CD14-positive monocyte (primary cell): ENCODE measurements at regions not wholly inside any gene's neighbourhood (a gene's known extent, or its start where the extent isn't known, plus 50 kb on each side); places are given as distances from the start of the nearest gene placed in this dataset.
A peak's percentile ranks its signal among the peaks of the same experiment; 100 is the strongest.
"Not testable (repeated sequence)": the region's sequence is repeated elsewhere in the genome, so short reads cannot be mapped to it uniquely, and the experiment has no call there.

Source experiments
- DNase-seq, 3 donors: peaks; one replicate each; pipeline ENCODE4 v3.0.0-alpha.2; 2011 to 2022
- H2AFZ ChIP-seq: 2 replicates; pipeline ENCODE4 v1.6.0; 2012; ENCODE audit warnings: mild to moderate bottlenecking, low read depth, low read length, inconsistent platforms; ENCODE audit not compliant: insufficient read depth, poor library complexity, severe bottlenecking
- H3K27ac ChIP-seq, 2 donors: 1 replicate in 1 of 2; 2 replicates in 1 of 2; pipeline ENCODE4 v1.5.1; 2012 to 2013; ENCODE audit warnings: low read length in 2 of 2, control low read depth in 1 of 2, inconsistent platforms in 1 of 2, low read depth in 1 of 2, mild to moderate bottlenecking in 1 of 2
- H3K27me3 ChIP-seq, 2 donors: one replicate each; pipeline versions ENCODE4 v1.6.0 to v1.6.1; 2011 to 2013; ENCODE audit warnings: low read length in 2 of 2; ENCODE audit not compliant: control insufficient read depth in 2 of 2, insufficient read depth in 2 of 2
- H3K36me3 ChIP-seq, 2 donors: replicated peaks in 1 of 2; 1 replicate in 1 of 2; 2 replicates in 1 of 2; pipeline versions ENCODE4 v1.5.1 to v1.6.1; 2012 to 2013; ENCODE audit warnings: low read length in 2 of 2, control low read depth in 1 of 2, inconsistent platforms in 1 of 2, mild to moderate bottlenecking in 1 of 2; ENCODE audit not compliant: insufficient read depth in 2 of 2, control insufficient read depth in 1 of 2
- H3K4me1 ChIP-seq, 2 donors: 1 replicate in 1 of 2; 2 replicates in 1 of 2; pipeline versions ENCODE4 v1.5.1 to v1.6.1; 2012 to 2013; ENCODE audit warnings: low read length in 2 of 2, control low read depth in 1 of 2, inconsistent platforms in 1 of 2, mild to moderate bottlenecking in 1 of 2, moderate library complexity in 1 of 2; ENCODE audit not compliant: insufficient read depth in 2 of 2, control insufficient read depth in 1 of 2
- H3K4me2 ChIP-seq: replicated peaks from 2 replicates; pipeline ENCODE3; 2012; ENCODE audit warnings: low read length, moderate library complexity, mild to moderate bottlenecking; ENCODE audit not compliant: poor library complexity, severe bottlenecking; ENCODE audit errors: extremely low read depth
- H3K4me3 ChIP-seq, 3 experiments: fragments of 200-600 bp in 1 of 3; sonication (generic) in 1 of 3; replicated peaks in 1 of 3; 1 replicate in 2 of 3; 2 replicates in 1 of 3; pipeline ENCODE4 v1.5.1; 2011 to 2013; ENCODE audit warnings: low read length in 3 of 3, mild to moderate bottlenecking in 3 of 3, control low read depth in 2 of 3, low read depth in 2 of 3, inconsistent platforms in 1 of 3, moderate library complexity in 1 of 3
- H3K79me2 ChIP-seq: 2 replicates; pipeline ENCODE4 v1.6.0; 2012; ENCODE audit warnings: mild to moderate bottlenecking, control low read depth, inconsistent platforms, low read length, moderate library complexity; ENCODE audit not compliant: insufficient read depth
- H3K9ac ChIP-seq: 2 replicates; pipeline ENCODE4 v1.6.0; 2017; ENCODE audit warnings: low read length, mild to moderate bottlenecking; ENCODE audit not compliant: insufficient read depth, poor library complexity, severe bottlenecking
- H3K9me3 ChIP-seq, 2 donors: replicated peaks in 1 of 2; 1 replicate in 1 of 2; 2 replicates in 1 of 2; pipeline versions ENCODE4 v1.5.1 to v1.6.1; 2012 to 2013; ENCODE audit warnings: low read length in 2 of 2, control low read depth in 1 of 2; ENCODE audit not compliant: control insufficient read depth in 1 of 2, insufficient read depth in 1 of 2
- H4K20me1 ChIP-seq: 2 replicates; pipeline ENCODE4 v1.6.0; 2012; ENCODE audit warnings: mild to moderate bottlenecking, low read length, control low read depth, moderate library complexity; ENCODE audit not compliant: insufficient read depth
- H3K27ac Mint-ChIP-seq, 7 donors: one replicate each; pipeline ENCODE4 v1.8.0; 2020; ENCODE audit warnings: mild to moderate bottlenecking in 7 of 7, mixed read lengths in 7 of 7, moderate library complexity in 6 of 7, inconsistent platforms in 2 of 7
- H3K27me3 Mint-ChIP-seq, 3 donors: one replicate each; pipeline ENCODE4 v1.8.0; 2021 to 2022; ENCODE audit warnings: low read depth in 3 of 3, mild to moderate bottlenecking in 3 of 3, mixed read lengths in 3 of 3, moderate library complexity in 3 of 3, inconsistent platforms in 1 of 3
- H3K36me3 Mint-ChIP-seq, 2 donors: one replicate each; pipeline ENCODE4 v1.8.0; 2020; ENCODE audit warnings: mixed read lengths in 2 of 2, inconsistent platforms in 1 of 2, mild to moderate bottlenecking in 1 of 2
- H3K4me1 Mint-ChIP-seq: one replicate; pipeline ENCODE4 v1.8.0; 2020; ENCODE audit warnings: mild to moderate bottlenecking, mixed read lengths
- H3K4me3 Mint-ChIP-seq, 2 donors: one replicate each; pipeline ENCODE4 v1.8.0; 2020; ENCODE audit warnings: mild to moderate bottlenecking in 2 of 2, mixed read lengths in 2 of 2, moderate library complexity in 1 of 2
- H3K9me3 Mint-ChIP-seq, 7 donors: one replicate each; pipeline ENCODE4 v1.8.0; 2020 to 2022; ENCODE audit warnings: mixed read lengths in 7 of 7, mild to moderate bottlenecking in 6 of 7, moderate library complexity in 6 of 7, inconsistent platforms in 2 of 7
- CTCF ChIP-seq: fragments of 200-600 bp; IDR thresholded peaks from one replicate; pipeline ENCODE4 v1.8.0; 2022; ENCODE audit warnings: antibody characterized with exemption, mild to moderate bottlenecking
- WGBS: methylation state at CpG from one replicate; pipeline ENCODE4 v1.1.5; 2013; ENCODE audit warnings: missing lambda C conversion rate; ENCODE audit not compliant: insufficient coverage; 5-methylcytosine and 5-hydroxymethylcytosine counted together
- intact Hi-C, 2 donors: fragments of 100-400 bp; cut with micrococcal nuclease; formaldehyde crosslinking; loops; one replicate each; pipeline versions ENCODE4 v1.15.0 to v1.15.1; 2023

GRCh38 chr1:58854576-58854975 lies 70.7 kb upstream of the JUN start:
- Mint-ChIP-seq H3K4me3 (no peak overlapping the region), H3K36me3 (no peaks in the 10 kb centered on the region), H3K9me3 (peaks cover 0 to 5% (median 0%) of the 10 kb centered on the region in 7 donors), H3K27ac (peak overlapping the region in 6 of 7 donors; percentile 4 to 78 (median 38)), H3K27me3 (peaks cover 3 to 7% (median 5%) of the 10 kb centered on the region in 3 donors), H3K4me1 (peaks cover 19% of the 10 kb centered on the region)
- no peak for TF ChIP-seq CTCF
- Histone ChIP-seq H3K27me3 (no peaks in the 10 kb centered on the region), H3K79me2 (no peaks in the 10 kb centered on the region), H3K4me2 (peak overlapping the region; percentile 9), H3K4me1 (peaks cover 16 to 18% of the 10 kb centered on the region in 2 donors), H3K27ac (no peak overlapping the region), H3K9ac (no peak overlapping the region), H3K4me3 (no peak overlapping the region), H3K36me3 (no peaks in the 10 kb centered on the region), H3K9me3 (no peaks in the 10 kb centered on the region), H4K20me1 (no peaks in the 10 kb centered on the region), H2AFZ (peak overlapping the region; percentile 35)
- intact Hi-C loops: no loop called here
- WGBS: no CpG with 5 or more reads among the region's 2 CpGs
- peak; percentile 29 to 62 (median 43) for DNase-seq

GRCh38 chr1:58855274-58856165 lies 71.7 kb upstream of the JUN start:
- intact Hi-C loops: no loop called here
- no peak overlapping the region for H3K27ac Mint-ChIP-seq
- Histone ChIP-seq H3K27ac (no peak overlapping the region), H3K4me1 (peaks cover 16 to 18% of the 10 kb centered on the region in 2 donors), H2AFZ (no peak overlapping the region), H3K9me3 (no peaks in the 10 kb centered on the region), H3K79me2 (no peaks in the 10 kb centered on the region), H3K36me3 (no peaks in the 10 kb centered on the region), H3K9ac (no peak overlapping the region), H3K4me2 (no peak overlapping the region), H3K27me3 (no peaks in the 10 kb centered on the region), H4K20me1 (no peaks in the 10 kb centered on the region), H3K4me3 (no peak overlapping the region)
- peaks cover 21% of the 10 kb centered on the region for H3K4me1 Mint-ChIP-seq
- no peaks in the 10 kb centered on the region for H3K36me3 Mint-ChIP-seq
- peaks cover 3 to 5% (median 5%) of the 10 kb centered on the region in 3 donors for H3K27me3 Mint-ChIP-seq
- no peak for TF ChIP-seq CTCF
- no peak for DNase-seq
- no peak overlapping the region for H3K4me3 Mint-ChIP-seq
- peaks cover 0 to 5% (median 0%) of the 10 kb centered on the region in 7 donors for H3K9me3 Mint-ChIP-seq
- whole genome bisulfite sequencing: 100% methylated on average over 2 of the region's 10 CpGs

GRCh38 chr1:58856281-58856680 lies 72.4 kb upstream of the JUN start:
- no CpG with 5 or more reads among the region's 1 CpG for WGBS
- H2AFZ ChIP-seq, H3K4me2 ChIP-seq, H3K27ac Mint-ChIP-seq, H3K27ac ChIP-seq, H4K20me1 ChIP-seq, H3K4me3 Mint-ChIP-seq, H3K27me3 Mint-ChIP-seq, H3K36me3 ChIP-seq, H3K9me3 ChIP-seq, H3K4me3 ChIP-seq, DNase-seq, H3K9me3 Mint-ChIP-seq, H3K9ac ChIP-seq, intact Hi-C loops, H3K36me3 Mint-ChIP-seq, H3K79me2 ChIP-seq, H3K27me3 ChIP-seq: not testable (repeated sequence)
- H3K4me1 Mint-ChIP-seq: peaks cover 21% of the 10 kb centered on the region
- H3K4me1 ChIP-seq: peaks cover 16 to 18% of the 10 kb centered on the region in 2 donors
